ENCODE measurements at regions not wholly inside any gene's neighbourhood (a gene's known extent, or its start where the extent isn't known, plus 50 kb on each side); places are given as distances from the start of the nearest gene placed in this dataset.
"Not testable (repeated sequence)": the region's sequence is repeated elsewhere in the genome, so short reads cannot be mapped to it uniquely, and the experiment has no call there.

DNA sequence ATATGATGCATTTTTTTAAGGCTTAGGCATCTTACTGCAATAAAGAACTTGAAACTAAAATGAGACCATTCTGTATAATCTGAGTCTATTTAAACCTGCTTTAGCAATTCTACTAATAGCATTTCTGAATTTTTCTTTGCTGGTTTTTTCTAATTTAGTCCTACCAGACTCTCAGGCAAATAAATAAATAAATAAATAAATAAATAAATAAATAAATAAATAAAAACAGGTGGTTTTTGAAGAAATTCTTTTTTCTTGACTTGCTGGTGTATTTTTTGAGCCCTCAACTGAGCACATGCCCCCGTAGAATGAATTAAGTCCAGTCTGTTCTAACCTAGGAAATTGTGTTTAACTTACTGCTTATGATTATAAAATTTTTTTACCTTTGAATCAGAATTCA lies 134.7 kb upstream of the FOXP2 start:
- Histone ChIP-seq H3K27ac (ENCODE audit: low read depth, low read length) (no peak overlapping the region), H3K4me1 (ENCODE audit: insufficient read depth, low read length) (no peaks in the 10 kb centered on the region), H3K36me3 (ENCODE audit: insufficient read depth, low read length) (no peaks in the 10 kb centered on the region), H3K9me3 (ENCODE audit: low read length) (no peaks in the 10 kb centered on the region), H3K9ac (ENCODE audit: low read length) (no peak overlapping the region), H3K27me3 (ENCODE audit: control insufficient read depth in 1 of 2, insufficient read depth in 2 of 2, low read length in 2 of 2) (no peaks in the 10 kb centered on the region), H3K4me3 (ENCODE audit: low read depth in 1 of 2, low read length in 2 of 2) (no peak overlapping the region)

- H3K36me3 ChIP-seq (ENCODE audit: insufficient read depth, low read length), result no peaks in the 10 kb centered on the region
Measured at GRCh38 chr7:114273218-114273617, 141.4 kb upstream of the FOXP2 start.

DNA sequence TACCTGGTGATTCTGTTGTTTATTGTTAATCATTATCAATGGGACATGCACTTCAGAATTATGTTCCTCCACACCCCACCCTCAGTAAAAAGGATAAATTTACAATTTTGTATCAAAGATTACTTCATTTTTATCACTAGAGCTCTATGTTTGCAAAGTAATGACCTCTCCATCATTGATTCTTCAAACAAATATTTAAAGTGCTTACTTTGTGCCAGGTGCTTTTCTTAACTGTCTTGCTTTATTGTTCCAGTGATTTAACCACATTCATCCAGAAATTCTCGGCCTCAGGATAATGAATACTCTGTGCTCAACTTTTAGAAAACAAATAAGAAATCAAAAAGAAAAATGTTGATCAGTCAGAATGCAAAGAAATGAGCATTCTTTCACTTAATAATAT lies 144.9 kb upstream of the FOXP2 start:
- Histone ChIP-seq H3K36me3 (ENCODE audit: insufficient read depth, low read length) (no peaks in the 10 kb centered on the region), H3K9me3 (ENCODE audit: low read length) (no peaks in the 10 kb centered on the region), H3K4me3 (ENCODE audit: low read depth in 1 of 2, low read length in 2 of 2) (no peak overlapping the region), H3K9ac (ENCODE audit: low read length) (no peak overlapping the region), H3K4me1 (ENCODE audit: insufficient read depth, low read length) (no peaks in the 10 kb centered on the region), H3K27me3 (ENCODE audit: control insufficient read depth in 1 of 2, insufficient read depth in 2 of 2, low read length in 2 of 2) (no peaks in the 10 kb centered on the region), H3K27ac (ENCODE audit: low read depth, low read length) (no peak overlapping the region)

More at GRCh38 chr7:114273218-114273617, 141.4 kb upstream of the FOXP2 start:
- Histone ChIP-seq H3K27ac (ENCODE audit: low read depth, low read length) (no peak overlapping the region), H3K4me1 (ENCODE audit: insufficient read depth, low read length) (no peaks in the 10 kb centered on the region), H3K9me3 (ENCODE audit: low read length) (no peaks in the 10 kb centered on the region), H3K27me3 (ENCODE audit: control insufficient read depth in 1 of 2, insufficient read depth in 2 of 2, low read length in 2 of 2) (no peaks in the 10 kb centered on the region), H3K4me3 (ENCODE audit: low read depth in 1 of 2, low read length in 2 of 2) (no peak overlapping the region), H3K9ac (ENCODE audit: low read length) (no peak overlapping the region)

GRCh38 chr7:114267550-114267949 lies 147.1 kb upstream of the FOXP2 start:
- not testable (repeated sequence) for H3K4me1 ChIP-seq (ENCODE audit: insufficient read depth, low read length); H3K36me3 ChIP-seq (ENCODE audit: insufficient read depth, low read length); H3K4me3 ChIP-seq (ENCODE audit: low read depth in 1 of 2, low read length in 2 of 2); H3K9ac ChIP-seq (ENCODE audit: low read length); H3K9me3 ChIP-seq (ENCODE audit: low read length); H3K27ac ChIP-seq (ENCODE audit: low read depth, low read length); H3K27me3 ChIP-seq (ENCODE audit: control insufficient read depth in 1 of 2, insufficient read depth in 2 of 2, low read length in 2 of 2)

DNA sequence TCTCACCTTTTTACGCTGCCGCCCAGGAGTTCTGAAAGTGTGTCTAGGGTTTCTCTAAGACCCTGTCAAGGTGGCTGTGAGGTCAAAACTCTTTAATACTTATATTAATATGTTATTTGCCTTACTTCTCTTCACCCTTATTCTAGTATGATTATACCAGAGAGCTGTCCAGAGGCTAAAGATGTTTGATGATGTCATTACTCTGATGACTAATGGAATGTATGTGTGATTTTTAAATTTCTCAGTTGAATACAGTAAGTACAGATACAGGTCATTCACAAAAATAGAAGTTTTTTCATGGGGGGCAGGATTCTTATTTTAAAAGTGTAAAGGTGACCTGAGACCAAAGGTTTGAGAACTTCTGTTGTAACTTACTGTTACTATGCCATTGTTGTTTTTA lies 150.6 kb upstream of the FOXP2 start:
- Histone ChIP-seq H3K27me3 (ENCODE audit: control insufficient read depth in 1 of 2, insufficient read depth in 2 of 2, low read length in 2 of 2) (no peaks in the 10 kb centered on the region), H3K27ac (ENCODE audit: low read depth, low read length) (no peak overlapping the region), H3K9ac (ENCODE audit: low read length) (no peak overlapping the region), H3K4me1 (ENCODE audit: insufficient read depth, low read length) (no peaks in the 10 kb centered on the region), H3K4me3 (ENCODE audit: low read depth in 1 of 2, low read length in 2 of 2) (no peak overlapping the region), H3K9me3 (ENCODE audit: low read length) (no peaks in the 10 kb centered on the region), H3K36me3 (ENCODE audit: insufficient read depth, low read length) (no peaks in the 10 kb centered on the region)

- H3K9me3 ChIP-seq (ENCODE audit: low read length), result no peaks in the 10 kb centered on the region
- no peak overlapping the region for H3K9ac ChIP-seq (ENCODE audit: low read length)
- H3K36me3 ChIP-seq (ENCODE audit: insufficient read depth, low read length), result no peaks in the 10 kb centered on the region
- H3K4me1 ChIP-seq (ENCODE audit: insufficient read depth, low read length), result no peaks in the 10 kb centered on the region
- no peak overlapping the region for H3K4me3 ChIP-seq (ENCODE audit: low read depth in 1 of 2, low read length in 2 of 2)
- no peak overlapping the region for H3K27ac ChIP-seq (ENCODE audit: low read depth, low read length)
- H3K27me3 ChIP-seq (ENCODE audit: control insufficient read depth in 1 of 2, insufficient read depth in 2 of 2, low read length in 2 of 2), result no peaks in the 10 kb centered on the region
Measured at GRCh38 chr7:114263219-114263618, 151.4 kb upstream of the FOXP2 start.

GRCh38 chr7:114255404-114255841 lies 159.2 kb upstream of the FOXP2 start:
- H3K4me1 ChIP-seq (ENCODE audit: insufficient read depth, low read length), result no peaks in the 10 kb centered on the region
- H3K4me3 ChIP-seq (ENCODE audit: low read depth in 1 of 2, low read length in 2 of 2), result no peak overlapping the region
- no peaks in the 10 kb centered on the region for H3K9me3 ChIP-seq (ENCODE audit: low read length)
- no peaks in the 10 kb centered on the region for H3K36me3 ChIP-seq (ENCODE audit: insufficient read depth, low read length)
- H3K27ac ChIP-seq (ENCODE audit: low read depth, low read length), result no peak overlapping the region
- H3K9ac ChIP-seq (ENCODE audit: low read length), result no peak overlapping the region
- no peaks in the 10 kb centered on the region for H3K27me3 ChIP-seq (ENCODE audit: control insufficient read depth in 1 of 2, insufficient read depth in 2 of 2, low read length in 2 of 2)

DNA sequence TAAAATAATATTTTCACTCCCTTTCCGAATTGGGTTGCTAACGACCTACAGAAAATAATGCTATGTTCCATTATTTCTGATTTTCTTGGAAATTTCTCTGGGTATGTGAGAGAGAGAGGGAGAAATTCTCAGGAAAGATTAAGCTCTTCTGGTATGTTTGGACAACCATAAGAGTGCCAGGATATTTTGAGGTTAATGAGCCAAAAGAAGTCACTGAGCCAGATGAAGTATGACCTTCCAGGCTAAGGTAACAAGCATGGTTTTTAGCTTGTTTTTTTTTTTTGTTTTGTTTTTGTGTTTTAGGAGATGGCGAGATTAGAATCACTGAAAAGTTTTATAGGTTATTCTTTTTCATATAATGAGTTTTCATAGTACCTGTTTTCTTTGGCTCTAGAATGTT lies 171.0 kb upstream of the FOXP2 start:
- H3K36me3 ChIP-seq (ENCODE audit: insufficient read depth, low read length), result no peaks in the 10 kb centered on the region
- no peak overlapping the region for H3K9ac ChIP-seq (ENCODE audit: low read length)
- H3K27me3 ChIP-seq (ENCODE audit: control insufficient read depth in 1 of 2, insufficient read depth in 2 of 2, low read length in 2 of 2), result no peaks in the 10 kb centered on the region
- no peaks in the 10 kb centered on the region for H3K9me3 ChIP-seq (ENCODE audit: low read length)
- no peak overlapping the region for H3K27ac ChIP-seq (ENCODE audit: low read depth, low read length)
- H3K4me3 ChIP-seq (ENCODE audit: low read depth in 1 of 2, low read length in 2 of 2), result no peak overlapping the region
- H3K4me1 ChIP-seq (ENCODE audit: insufficient read depth, low read length), result peaks cover 4% of the 10 kb centered on the region

DNA sequence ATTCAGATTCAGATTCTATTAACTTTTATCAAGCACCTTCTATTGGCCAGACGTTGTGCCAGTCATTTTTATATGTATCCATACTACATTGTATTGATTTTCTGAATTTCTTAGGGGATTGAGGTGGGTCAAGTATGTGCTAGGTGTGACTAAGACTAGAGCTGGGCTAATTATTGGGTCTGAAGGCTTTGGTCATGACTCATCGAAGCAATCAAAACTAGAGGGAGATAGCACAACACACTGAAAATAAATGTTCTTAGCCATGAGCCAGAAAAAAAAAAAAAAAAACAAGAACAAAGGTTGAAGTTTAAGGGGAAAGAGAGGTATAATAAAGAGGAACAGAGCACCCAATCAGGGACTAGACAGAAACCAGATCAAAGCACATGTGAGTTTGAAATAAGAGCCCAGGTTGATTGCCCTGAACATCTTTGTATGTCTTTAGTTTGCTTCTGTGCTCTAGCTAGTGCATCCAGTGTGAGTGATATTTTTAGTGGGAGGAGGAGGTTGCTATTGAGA lies 171.6 kb upstream of the FOXP2 start:
- H3K27ac ChIP-seq (ENCODE audit: low read depth, low read length), result no peak overlapping the region
- no peak overlapping the region for H3K9ac ChIP-seq (ENCODE audit: low read length)
- H3K36me3 ChIP-seq (ENCODE audit: insufficient read depth, low read length), result no peaks in the 10 kb centered on the region
- H3K4me1 ChIP-seq (ENCODE audit: insufficient read depth, low read length), result peaks cover 4% of the 10 kb centered on the region
- H3K27me3 ChIP-seq (ENCODE audit: control insufficient read depth in 1 of 2, insufficient read depth in 2 of 2, low read length in 2 of 2), result no peaks in the 10 kb centered on the region
- no peaks in the 10 kb centered on the region for H3K9me3 ChIP-seq (ENCODE audit: low read length)
- no peak overlapping the region for H3K4me3 ChIP-seq (ENCODE audit: low read depth in 1 of 2, low read length in 2 of 2)

GRCh38 chr7:114229246-114229645 lies 185.4 kb upstream of the FOXP2 start:
- no peaks in the 10 kb centered on the region for H3K27me3 ChIP-seq (ENCODE audit: control insufficient read depth in 1 of 2, insufficient read depth in 2 of 2, low read length in 2 of 2)
- H3K36me3 ChIP-seq (ENCODE audit: insufficient read depth, low read length), result no peaks in the 10 kb centered on the region
- no peaks in the 10 kb centered on the region for H3K4me1 ChIP-seq (ENCODE audit: insufficient read depth, low read length)
- no peak overlapping the region for H3K9ac ChIP-seq (ENCODE audit: low read length)
- H3K9me3 ChIP-seq (ENCODE audit: low read length), result no peaks in the 10 kb centered on the region
- H3K27ac ChIP-seq (ENCODE audit: low read depth, low read length), result no peak overlapping the region
- H3K4me3 ChIP-seq (ENCODE audit: low read depth in 1 of 2, low read length in 2 of 2), result no peak overlapping the region

DNA sequence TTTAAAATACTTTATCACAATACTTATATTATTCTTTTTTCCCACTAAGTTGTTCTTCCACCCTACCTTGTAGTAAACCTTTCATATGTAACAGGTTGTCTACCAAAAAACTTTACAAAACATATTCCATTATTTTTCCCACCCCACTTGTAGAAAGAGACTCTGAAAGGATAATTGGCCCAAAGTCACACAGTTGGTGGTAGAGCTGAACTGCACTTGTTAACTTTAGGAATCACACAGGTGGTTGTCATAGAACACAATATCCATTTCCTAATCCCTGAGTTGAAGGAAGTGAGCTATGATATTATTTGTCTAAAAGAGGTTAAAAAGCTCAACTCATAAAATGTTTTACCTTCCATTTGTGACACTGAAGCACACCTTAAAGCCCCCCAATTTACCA lies 188.8 kb upstream of the FOXP2 start:
- Histone ChIP-seq H3K9me3 (ENCODE audit: low read length) (no peaks in the 10 kb centered on the region), H3K27ac (ENCODE audit: low read depth, low read length) (no peak overlapping the region), H3K36me3 (ENCODE audit: insufficient read depth, low read length) (no peaks in the 10 kb centered on the region), H3K27me3 (ENCODE audit: control insufficient read depth in 1 of 2, insufficient read depth in 2 of 2, low read length in 2 of 2) (no peaks in the 10 kb centered on the region), H3K4me3 (ENCODE audit: low read depth in 1 of 2, low read length in 2 of 2) (no peak overlapping the region), H3K9ac (ENCODE audit: low read length) (no peak overlapping the region), H3K4me1 (ENCODE audit: insufficient read depth, low read length) (no peaks in the 10 kb centered on the region)

GRCh38 chr7:114218283-114218682 lies 196.3 kb upstream of the FOXP2 start:
- Histone ChIP-seq H3K27me3 (ENCODE audit: control insufficient read depth in 1 of 2, insufficient read depth in 2 of 2, low read length in 2 of 2) (no peaks in the 10 kb centered on the region), H3K27ac (ENCODE audit: low read depth, low read length) (no peak overlapping the region), H3K36me3 (ENCODE audit: insufficient read depth, low read length) (no peaks in the 10 kb centered on the region), H3K9me3 (ENCODE audit: low read length) (no peaks in the 10 kb centered on the region), H3K9ac (ENCODE audit: low read length) (no peak overlapping the region), H3K4me3 (ENCODE audit: low read depth in 1 of 2, low read length in 2 of 2) (no peak overlapping the region), H3K4me1 (ENCODE audit: insufficient read depth, low read length) (no peaks in the 10 kb centered on the region)

Data from muscle layer of colon (tissue), 2 donors.